T-helper 1 cell treated with Interleukin-12 subunit alpha and Interleukin-12 subunit beta and Interleukin-4 antibody, amounts not matched to agents 30 ng/mL and 1 ng/mL, for 36 hours (primary cell): ENCODE measurements at regions not wholly inside any gene's neighbourhood (a gene's known extent, or its start where the extent isn't known, plus 50 kb on each side); places are given as distances from the start of the nearest gene placed in this dataset.
"Not testable (repeated sequence)": the region's sequence is repeated elsewhere in the genome, so short reads cannot be mapped to it uniquely, and the experiment has no call there.

Source experiments
- intact Hi-C: fragments of 100-400 bp; cut with micrococcal nuclease; formaldehyde crosslinking; loops from one replicate; pipeline ENCODE4 v1.15.1; 2024

DNA sequence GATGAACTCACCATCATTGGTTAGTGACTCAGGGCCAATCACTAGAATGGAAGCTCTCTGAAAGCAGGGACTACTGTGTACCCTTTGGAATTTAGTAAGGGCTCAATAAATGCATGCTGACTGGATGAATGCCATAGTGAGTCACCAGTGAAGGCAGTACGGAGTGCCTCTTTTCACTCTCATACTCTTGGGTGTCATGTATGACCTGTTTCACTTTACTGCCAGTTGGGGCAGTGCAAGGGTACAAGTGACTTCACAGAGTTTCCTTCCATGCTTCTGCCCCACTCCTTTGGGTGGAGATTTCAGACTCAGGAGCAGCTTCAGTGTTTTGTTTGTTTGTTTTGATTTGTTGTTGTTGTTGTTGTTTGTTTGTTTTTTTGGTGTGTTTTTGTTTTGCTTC, 57.7 kb downstream of the SOX3 start:
- intact Hi-C loops = no loop called here

DNA sequence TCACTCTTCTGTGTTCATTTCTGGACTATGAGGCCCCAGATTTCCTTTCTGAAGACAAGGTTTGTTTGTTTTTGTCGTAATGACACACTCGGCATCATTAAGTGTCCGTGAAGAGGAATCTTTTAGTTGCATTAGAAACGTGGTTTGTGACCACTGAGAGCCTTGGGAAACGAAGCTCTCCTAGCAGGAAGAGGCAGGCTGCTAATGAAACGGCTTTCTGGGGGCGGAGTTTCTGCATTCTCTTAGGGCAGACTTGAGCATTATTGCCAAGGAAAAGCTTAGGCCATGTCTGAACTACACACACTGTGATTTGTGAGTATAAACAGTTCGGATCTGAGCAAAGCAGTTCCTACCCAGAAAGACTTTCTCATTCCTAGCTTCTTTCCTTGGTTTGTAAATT, 64.0 kb downstream of the SOX3 start:
- intact Hi-C loops = no loop called here

DNA sequence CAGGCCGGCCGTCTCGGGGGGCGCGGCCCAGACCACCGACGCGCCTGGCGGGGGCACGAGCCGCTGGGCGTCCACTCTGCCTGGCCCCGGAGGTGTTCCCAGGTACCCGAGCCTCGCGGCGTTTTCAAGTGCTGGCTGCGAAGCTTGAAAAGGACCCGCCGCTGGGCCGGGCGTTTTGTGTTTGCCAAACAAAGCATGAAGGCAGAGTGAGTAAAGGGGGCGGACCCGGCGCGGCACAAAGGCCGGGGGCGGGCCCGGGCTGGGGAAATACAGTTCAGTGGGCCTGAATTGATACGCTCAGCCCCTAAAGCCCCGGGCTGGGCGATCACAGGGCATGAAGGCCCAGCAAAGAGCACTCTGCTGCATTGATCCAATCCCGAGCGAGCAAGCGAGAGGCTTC, 65.4 kb downstream of the SOX3 start:
- intact Hi-C loops = no loop called here

DNA sequence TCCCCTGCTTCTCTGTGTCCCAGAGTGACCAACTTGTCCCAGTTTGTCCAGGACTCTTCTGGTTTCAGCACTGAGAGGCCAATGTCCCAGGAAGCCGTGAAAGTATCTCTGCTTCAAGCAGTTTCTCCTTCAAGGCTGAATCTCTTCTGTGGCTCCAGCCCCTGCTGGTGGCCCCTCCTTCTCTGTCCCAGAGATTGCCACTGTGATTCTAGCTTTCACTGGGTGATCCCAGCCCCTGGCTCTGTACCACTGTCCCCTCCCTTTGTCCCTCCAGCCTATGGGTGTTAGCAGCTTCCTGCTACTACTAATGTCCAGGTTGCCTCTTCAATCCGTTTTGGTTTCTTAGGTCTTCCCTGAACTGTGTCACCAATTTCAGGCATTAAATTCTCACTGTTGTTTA, 70.5 kb downstream of the SOX3 start:
- intact Hi-C loops = no loop called here

DNA sequence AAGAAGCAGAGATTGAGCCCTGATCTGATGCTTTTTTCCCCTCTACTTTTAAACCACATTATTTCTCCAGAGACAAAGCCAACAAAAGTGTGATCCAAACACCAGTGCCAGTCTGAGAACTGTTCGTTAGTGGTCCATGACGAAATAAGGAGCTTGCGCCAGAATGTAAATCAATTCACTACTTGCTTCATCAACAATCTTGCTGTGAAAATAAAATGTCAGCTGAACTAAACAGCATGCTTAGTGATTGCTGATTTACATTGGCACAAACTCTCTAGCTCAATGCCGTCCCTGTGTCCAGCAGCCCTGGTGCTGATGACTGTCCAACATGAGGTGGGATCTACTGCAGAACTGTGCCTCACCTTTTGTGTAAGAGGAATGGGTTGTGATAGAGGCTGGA, 71.3 kb downstream of the SOX3 start:
- intact Hi-C loops = no loop called here

DNA sequence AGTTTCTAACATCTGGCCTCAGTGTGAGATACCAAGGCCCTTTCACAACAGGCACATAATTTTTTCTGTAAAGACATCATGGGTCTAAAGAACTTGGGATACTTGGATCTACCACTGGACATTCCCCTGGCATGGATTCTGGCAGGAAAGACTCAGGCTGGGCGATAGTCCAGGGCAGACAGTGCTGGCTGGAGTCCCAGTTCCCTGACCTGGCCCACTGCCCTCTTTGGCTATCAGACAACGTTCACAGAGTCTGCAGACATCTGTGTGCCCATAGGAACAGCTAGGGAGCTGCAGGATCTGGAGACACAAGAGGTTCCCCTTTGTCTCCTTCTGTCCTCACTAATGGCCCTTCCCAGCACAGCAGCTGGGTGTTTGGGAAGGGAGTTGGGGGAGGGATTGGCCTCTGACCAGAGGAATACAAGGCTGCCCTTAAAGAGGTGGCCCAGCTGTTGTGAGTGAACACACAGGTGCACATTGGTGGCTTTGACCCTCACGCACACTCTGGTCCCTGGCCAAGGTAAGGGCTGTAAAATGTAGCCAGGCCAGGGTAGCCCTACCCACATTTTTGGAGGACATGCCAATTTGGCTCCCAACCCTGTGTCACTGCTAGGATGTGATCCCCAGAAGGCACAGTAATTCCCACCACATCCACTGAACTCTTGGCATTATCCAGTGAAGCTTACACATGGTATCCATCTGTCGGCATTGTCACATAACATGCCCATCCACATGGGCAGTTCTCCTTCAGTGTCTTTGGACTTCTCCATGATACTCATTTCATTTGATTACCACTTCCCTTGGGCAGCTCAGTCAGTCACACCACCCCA, 72.3 kb downstream of the SOX3 start:
- intact Hi-C loops = no loop called here

DNA sequence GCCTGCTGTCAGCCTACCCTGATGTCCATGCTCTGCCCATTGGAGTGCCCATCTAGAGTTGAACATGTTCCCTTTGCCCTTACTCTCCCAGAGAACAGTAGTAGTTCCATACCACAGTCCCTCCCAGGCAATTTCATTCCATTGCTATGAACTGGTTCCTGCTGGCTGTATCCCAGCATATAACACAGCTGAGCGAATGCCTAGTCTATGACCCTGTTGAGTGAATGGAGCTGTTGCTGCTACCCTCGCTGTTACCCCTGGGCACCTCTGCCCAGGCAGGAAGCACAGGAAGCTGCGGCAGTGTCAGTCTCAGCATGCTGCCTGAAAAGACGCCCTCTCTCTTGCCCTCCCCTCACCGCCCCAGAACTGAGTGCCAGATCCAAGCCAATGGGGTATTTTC, 73.3 kb downstream of the SOX3 start:
- intact Hi-C loops = no loop called here

DNA sequence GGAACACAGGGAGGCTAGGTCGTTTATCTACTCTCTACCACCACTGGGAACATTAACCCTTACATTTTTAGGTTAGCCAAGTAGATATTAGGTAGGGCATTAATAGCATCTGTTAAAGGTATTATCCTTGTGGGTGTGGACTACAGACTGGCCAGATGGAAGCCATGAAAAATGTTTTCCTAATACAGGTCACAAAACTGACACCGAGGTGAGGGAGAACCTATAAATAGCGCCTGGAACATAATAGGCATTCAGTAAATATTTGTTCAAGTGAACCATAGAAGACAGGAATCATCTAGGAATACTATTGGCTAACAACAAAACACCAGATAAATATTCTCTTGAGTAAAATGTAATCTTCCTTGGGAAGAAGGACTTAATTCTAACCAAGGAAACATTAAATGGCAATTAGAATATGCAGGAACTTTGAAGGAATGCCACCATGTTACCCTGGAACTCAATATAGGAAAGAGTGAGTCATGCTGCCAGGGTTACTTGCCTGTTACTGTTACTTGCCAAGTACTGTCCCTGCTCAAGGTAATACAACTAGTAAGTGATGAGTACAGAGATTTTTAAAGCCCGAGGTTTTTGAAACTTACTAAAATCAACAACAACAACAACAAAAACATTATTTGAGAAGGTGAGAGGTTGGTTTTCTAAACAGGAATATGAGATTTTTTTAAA, 79.0 kb downstream of the SOX3 start:
- intact Hi-C loops = no loop called here

DNA sequence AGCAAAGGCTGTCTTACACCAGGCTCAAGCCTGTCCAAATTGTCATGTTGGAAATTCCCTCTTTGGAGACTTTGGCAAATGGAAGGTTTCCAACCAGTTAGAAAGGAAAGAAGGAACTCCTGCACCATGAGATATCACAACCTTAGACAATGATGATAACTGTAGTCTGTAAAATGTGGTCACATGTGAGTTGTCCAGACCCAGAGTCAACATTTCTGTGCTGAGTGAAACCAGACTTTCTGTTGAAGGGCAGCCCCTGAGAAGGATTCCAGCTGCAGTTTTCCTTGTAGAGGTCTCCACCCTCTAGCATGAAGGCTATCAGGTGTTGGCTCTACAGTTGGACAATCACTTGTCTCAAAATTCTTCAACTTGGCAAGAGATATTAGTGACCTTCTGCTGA, 82.4 kb downstream of the SOX3 start:
- intact Hi-C loops = no loop called here

DNA sequence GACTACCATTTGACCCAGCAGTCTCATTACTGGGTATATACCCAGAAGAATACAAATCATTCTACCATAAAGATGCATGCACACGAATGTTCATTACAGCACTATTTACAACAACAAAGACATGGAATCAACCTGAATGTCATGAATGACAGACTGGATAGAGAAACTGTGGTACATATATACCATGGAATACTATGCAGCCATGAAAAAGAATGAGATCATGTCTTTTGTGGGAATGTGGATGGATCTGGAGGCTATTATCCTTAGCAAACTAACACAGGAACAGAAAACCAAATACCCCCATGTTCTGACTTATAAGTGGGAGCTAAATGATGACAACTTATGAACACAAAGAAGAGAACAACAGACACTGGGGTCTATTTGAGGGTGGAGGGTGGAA, 102.7 kb downstream of the SOX3 start:
- intact Hi-C loops = not testable (repeated sequence)

DNA sequence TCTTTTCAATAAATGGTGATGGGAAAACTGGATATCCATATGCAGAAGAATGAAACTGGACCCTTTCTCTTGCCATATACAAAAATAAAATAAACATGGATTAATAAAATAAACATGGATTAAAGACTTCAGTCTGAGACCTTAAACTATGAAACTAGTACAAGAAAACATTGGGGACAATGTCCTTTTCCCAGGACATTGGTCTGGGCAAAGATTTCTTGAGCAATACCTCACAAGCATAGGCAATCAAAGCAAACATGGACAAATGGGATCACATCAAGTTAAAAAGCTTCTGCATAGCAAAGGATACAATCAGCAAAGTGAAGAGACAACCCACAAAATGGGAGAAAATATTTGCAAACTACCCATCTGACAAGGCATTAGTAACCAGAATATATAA, 108.5 kb downstream of the SOX3 start:
- intact Hi-C loops = not testable (repeated sequence)

DNA sequence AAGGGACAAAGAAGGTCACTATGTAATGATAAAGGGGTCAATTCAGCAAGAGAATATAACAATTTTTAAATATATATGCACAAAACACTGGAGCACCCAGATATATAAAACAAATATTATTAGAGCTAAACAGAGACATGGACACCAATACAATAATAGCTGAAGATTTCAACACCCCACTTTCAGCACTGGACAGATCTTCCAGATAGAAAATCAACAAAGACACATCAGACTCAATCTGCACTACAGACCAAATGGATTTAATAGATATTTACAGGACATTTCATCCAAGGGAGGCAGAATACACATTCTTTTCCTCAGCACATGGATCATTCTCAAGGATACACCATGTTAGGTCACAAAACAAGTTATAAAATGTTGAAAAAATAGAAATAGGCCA, 111.4 kb downstream of the SOX3 start:
- intact Hi-C loops = no loop called here

DNA sequence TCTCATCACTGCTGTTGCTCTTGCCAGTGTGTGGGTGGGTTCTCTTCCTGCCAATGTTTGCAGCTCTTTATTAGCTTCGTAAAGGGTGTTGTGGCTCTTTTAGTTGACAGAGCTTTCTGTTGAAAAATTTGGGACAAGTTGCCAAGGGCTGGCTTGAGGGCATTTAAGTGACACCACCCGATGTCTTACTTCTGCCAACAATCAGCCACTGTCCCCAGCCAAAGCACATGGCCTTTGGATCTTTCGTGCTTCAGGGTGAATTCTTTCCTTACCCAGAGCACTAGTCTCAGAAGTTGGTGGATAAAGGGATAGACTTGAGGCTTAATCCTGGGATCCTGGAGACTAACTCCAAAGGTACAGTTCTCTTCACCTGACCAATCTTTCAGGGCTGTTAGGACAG, 113.6 kb downstream of the SOX3 start:
- intact Hi-C loops = no loop called here

DNA sequence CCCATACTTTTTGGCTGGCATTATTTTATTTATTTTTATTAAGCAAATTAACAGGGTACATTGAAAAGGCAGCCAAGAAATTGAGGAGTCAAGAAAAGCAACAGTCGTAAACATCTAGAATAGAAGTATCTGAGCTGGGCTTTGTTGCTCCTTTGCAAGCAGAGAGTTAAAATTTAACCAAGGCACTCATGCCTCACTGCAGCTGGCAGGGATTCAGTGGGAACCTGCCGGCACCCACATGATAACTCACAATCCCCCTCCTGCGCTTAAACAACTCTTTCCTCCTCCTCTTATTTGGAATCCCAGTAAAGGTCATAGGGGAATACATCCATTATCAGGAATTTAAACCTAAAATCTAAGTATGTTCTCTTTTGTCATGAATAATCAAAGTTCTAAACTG, 115.5 kb downstream of the SOX3 start:
- intact Hi-C loops = no loop called here

DNA sequence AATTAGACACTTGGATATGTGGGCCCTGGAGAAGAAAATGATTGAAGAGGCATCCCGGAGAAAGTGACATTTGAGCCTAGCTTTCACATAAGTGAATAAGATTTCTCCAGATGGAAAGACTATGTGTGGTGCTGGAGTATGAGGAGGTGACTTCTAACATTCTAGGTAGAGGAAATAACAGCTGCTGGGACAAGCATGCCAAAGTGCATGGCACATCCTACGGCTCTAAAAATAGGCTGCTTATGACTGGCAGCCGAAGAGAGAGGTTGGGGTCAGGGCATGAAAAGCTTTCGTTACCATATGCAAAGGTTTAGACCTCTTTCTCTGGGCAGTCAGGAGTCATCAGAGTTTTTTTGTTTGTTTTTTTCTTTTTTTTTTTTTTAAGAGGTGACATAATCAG, 142.0 kb downstream of the SOX3 start:
- intact Hi-C loops = no loop called here

DNA sequence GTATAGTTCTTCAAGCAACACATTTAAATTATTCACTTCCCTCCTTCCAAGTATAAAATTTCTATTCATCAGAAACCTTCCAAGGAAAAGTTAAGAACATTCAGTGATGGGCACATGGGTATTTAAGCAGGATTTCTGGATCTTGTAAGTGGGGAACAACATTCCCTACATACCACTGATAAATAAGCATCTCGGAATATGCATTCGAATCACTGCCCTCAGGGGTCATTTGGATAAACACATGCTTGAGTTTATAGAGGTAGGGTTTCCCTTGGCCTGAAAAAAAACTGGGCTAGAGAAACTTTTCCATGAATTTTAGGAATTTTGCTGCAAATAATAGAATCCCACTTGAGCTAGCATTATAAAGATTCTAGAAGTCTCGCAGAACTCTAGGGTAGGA, 143.9 kb downstream of the SOX3 start:
- intact Hi-C loops = no loop called here

DNA sequence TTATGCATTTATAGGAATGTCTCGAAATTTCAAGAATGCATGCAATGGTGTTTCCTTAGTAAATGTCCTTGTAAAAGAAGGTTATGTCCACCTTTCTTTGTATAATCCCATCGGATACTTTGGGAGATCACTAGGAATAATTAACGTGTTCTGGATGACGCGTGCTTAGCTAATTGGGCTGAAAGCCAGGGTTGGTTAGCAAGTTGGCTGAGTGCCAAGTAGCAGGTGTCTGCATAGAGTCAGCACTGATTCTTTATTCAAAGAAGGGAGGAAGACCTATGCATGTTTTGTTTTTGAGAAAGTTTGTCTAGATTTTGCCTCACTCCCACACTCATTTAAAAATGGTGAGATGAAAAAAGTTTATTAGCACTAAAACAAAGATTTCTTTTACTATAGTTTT, 144.6 kb downstream of the SOX3 start:
- intact Hi-C loops = no loop called here

DNA sequence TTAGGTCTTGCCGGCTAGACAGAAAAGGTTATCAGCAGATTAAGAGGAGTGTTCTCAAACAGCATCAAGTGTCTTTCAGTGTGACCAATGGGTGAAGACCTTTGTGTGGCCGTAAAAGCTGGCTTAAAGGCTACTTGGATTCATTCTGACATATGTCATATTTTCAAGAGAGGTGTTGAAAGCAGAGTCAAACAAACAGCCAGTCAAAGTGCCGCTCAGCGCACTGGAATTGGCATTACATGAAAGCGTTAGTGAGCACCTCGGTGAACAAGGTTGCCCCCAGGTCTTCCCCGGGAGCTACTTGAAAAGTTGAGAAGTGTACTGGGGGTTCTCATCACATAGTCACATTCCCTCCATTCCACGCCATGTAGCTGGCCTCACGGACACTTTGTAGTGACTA, 148.9 kb downstream of the SOX3 start:
- intact Hi-C loops = no loop called here

DNA sequence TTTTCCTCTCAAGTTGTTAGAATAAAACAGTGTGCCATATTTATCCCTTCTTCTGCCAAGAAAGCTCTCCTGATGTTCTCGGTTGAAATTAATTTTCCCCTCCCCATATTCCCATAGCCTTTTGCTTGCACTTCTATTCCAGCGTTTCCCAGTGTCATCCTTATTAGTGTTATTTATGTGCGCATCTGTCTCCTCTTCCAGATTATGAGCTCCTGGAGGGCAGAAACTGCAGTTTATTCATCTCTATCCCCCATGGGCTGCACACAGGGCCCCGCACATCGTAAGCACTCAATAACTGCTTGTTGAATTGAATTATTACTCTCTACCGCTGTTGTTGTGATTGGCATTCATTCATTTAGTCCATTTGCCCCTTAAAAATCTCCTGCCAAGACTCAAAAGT, 149.4 kb downstream of the SOX3 start:
- intact Hi-C loops = no loop called here

DNA sequence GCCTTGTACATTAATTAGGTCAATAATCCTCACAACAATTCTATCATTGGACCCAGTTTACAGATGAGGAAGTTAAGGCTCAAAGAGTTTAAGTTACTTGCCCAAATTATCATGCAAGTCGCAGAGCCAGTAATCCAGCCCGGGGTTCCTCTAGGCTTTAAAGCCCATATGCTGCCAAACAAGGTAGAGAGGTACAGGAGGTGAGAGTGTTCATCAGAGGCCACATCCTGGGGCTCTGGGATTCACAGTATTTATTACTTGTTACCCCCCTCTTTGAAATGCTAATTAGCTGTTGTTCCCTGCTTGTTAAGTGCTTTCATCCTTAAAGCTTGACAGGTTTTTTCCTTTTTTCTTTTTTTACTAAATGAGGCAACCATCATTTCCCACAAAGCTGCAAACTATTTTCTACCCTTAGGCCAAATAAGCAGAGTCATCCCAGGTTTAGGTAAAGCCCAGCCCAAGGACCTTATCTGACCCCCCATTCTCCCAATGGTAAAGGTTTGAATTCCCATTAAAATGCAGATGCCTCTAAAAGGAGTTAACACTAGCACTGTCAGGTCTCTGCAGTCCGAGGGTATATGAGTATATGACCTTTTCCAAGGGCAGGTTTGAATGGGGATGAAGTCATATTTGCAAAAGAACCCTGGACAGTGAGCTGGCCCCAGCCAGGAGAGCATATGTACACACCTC, 150.3 kb downstream of the SOX3 start:
- intact Hi-C loops = no loop called here

DNA sequence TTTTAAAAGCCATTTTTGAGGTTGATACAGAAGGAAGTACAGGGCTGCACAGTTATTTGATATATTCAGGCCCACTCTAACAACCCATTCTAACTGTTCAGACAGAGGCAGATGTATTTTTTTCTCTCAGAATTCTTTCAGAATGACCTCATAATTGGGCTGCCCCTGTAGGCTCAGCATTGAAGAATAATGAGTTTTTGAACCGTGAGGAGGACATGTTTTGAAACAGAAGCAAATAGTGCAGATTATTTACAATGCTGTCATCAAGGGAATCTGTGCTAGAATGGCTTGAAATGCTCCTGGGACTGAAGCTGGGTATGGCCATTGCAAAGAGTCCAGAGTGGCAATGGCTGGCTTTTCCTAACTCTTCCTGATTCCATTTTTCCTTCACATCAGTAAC, 158.1 kb downstream of the SOX3 start:
- intact Hi-C loops = no loop called here

DNA sequence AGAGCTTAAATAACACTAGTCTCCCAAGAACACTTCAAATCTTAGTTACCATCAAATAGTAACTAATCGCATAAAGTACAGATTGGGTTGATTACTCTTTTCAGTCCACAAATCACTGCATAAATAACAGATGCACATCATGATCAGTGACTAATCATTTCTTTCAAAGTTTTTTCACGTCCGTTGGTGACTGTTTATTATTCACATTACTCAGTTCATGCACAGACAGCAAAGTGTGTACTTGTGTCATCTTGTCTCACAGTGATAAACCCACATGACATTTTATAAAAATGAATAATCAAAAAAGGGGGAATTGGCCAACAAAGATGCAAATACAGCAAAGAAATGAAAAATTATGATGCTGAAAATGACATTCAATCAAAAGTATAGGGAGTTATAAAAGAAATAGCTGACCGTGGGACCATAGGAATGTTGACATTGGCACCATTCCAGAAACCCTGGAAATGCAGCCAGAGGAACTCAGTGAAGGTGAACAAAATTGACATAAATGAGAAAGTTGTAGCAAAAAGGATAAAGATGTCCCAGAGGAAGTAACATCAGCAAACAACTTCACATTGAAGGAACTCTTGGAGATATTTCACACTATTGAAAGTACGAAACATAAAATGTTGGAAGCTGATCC, 161.5 kb downstream of the SOX3 start:
- intact Hi-C loops = no loop called here
